ENCODE measurements at regions not wholly inside any gene's neighbourhood (a gene's known extent, or its start where the extent isn't known, plus 50 kb on each side); places are given as distances from the start of the nearest gene placed in this dataset.

- Mint-ChIP-seq H3K27me3 (no peaks in the 10 kb centered on the region), H3K4me3 (no peak overlapping the region), H3K9me3 (peaks cover 12% of the 10 kb centered on the region), H3K36me3 (ENCODE audit: low read depth) (no peaks in the 10 kb centered on the region), H3K27ac (no peak overlapping the region), H3K4me1 (no peaks in the 10 kb centered on the region)
- POLR2A ChIA-PET = no interaction called here
- DNase-seq = no peak
- intact Hi-C loops (cut with micrococcal nuclease) = no loop called here
- ATAC-seq (ENCODE audit: low read depth) = no peak
- TF ChIP-seq, protein P1, sequence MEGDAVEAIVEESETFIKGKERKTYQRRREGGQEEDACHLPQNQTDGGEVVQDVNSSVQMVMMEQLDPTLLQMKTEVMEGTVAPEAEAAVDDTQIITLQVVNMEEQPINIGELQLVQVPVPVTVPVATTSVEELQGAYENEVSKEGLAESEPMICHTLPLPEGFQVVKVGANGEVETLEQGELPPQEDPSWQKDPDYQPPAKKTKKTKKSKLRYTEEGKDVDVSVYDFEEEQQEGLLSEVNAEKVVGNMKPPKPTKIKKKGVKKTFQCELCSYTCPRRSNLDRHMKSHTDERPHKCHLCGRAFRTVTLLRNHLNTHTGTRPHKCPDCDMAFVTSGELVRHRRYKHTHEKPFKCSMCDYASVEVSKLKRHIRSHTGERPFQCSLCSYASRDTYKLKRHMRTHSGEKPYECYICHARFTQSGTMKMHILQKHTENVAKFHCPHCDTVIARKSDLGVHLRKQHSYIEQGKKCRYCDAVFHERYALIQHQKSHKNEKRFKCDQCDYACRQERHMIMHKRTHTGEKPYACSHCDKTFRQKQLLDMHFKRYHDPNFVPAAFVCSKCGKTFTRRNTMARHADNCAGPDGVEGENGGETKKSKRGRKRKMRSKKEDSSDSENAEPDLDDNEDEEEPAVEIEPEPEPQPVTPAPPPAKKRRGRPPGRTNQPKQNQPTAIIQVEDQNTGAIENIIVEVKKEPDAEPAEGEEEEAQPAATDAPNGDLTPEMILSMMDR (IDR thresholded peaks at IDR 0.05) = no peak
- CTCF ChIA-PET = no interaction called here
These were observed 487.2 kb downstream of the CNTN3 start for GRCh38 chr3:74127256-74127655.

DNA sequence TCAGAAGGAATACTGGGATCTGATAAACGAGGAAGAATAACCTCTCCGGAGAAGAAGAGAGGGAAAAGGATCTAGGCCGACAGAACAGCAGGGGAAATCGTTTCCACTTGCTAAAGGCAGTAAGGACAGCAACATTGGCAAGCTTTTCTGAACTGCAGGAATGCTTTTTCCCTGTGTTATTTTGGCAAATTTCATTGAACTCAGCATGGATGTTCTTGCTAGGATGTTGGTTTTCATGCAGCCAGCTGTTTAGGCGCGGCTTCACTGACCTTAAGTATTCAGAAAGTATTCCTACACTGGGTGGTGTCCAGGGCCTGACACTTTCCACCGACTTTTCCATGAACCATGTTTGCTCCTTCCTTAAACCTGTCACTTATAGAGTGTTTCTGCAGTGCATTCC is 489.7 kb downstream of the CNTN3 start:
- DNase-seq (no peak), ATAC-seq (ENCODE audit: low read depth) (no peak)
- intact Hi-C loops (cut with micrococcal nuclease) = no loop called here
- CTCF ChIA-PET = no interaction called here
- peaks cover 11% of the 10 kb centered on the region for H3K9me3 Mint-ChIP-seq
- no peaks in the 10 kb centered on the region for H3K36me3 Mint-ChIP-seq (ENCODE audit: low read depth)
- H3K27ac Mint-ChIP-seq = no peak overlapping the region
- no peaks in the 10 kb centered on the region for H3K27me3 Mint-ChIP-seq
- TF ChIP-seq, protein P1 (IDR thresholded peaks at IDR 0.05) = no peak
- no peaks in the 10 kb centered on the region for H3K4me1 Mint-ChIP-seq
- POLR2A ChIA-PET = no interaction called here
- no peak overlapping the region for H3K4me3 Mint-ChIP-seq

GRCh38 chr3:74122281-74122680 is 492.2 kb downstream of the CNTN3 start:
- Mint-ChIP-seq H3K9me3 (peaks cover 9% of the 10 kb centered on the region), H3K4me3 (no peak overlapping the region), H3K36me3 (ENCODE audit: low read depth) (no peaks in the 10 kb centered on the region), H3K27me3 (no peaks in the 10 kb centered on the region), H3K27ac (no peak overlapping the region), H3K4me1 (no peaks in the 10 kb centered on the region)
- ChIA-PET CTCF (no interaction called here), POLR2A (no interaction called here)
- DNase-seq (no peak), ATAC-seq (ENCODE audit: low read depth) (no peak)
- TF ChIP-seq, protein P1 (IDR thresholded peaks at IDR 0.05) = no peak
- intact Hi-C loops (cut with micrococcal nuclease) = no loop called here

- ATAC-seq (ENCODE audit: low read depth) (no peak), DNase-seq (no peak)
- Mint-ChIP-seq H3K27me3 (no peaks in the 10 kb centered on the region), H3K36me3 (ENCODE audit: low read depth) (no peaks in the 10 kb centered on the region), H3K4me1 (no peaks in the 10 kb centered on the region), H3K9me3 (peaks cover 5% of the 10 kb centered on the region), H3K27ac (no peak overlapping the region), H3K4me3 (no peak overlapping the region)
- ChIA-PET POLR2A (no interaction called here), CTCF (no interaction called here)
- intact Hi-C loops (cut with micrococcal nuclease) = no loop called here
- TF ChIP-seq, protein P1 (IDR thresholded peaks at IDR 0.05) = no peak
These were observed 492.7 kb downstream of the CNTN3 start for GRCh38 chr3:74121761-74122160.

DNA sequence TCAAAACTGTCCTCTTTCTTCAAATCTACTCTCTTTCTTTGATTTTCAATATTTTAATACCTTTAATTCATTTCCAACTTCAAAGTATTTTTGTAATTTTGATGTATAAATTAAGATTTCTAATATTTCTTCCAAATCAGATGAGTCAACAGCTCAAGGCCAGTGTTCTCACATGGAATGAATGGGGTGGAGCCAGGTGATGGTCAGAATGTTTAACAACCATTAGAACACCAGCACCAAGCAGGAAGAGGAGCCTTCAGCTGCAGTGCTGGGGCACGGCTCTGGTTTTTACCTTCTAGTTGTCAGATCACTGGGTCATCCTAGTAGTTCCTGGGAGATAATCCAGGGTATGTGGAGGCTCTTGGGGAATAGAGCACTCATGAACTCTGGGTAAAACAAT is 494.5 kb upstream of the PDZRN3 start:
- no peaks in the 10 kb centered on the region for H3K27me3 Mint-ChIP-seq
- CTCF ChIA-PET = no interaction called here

More for the DNA sequence above, 494.5 kb upstream of the PDZRN3 start:
- Mint-ChIP-seq H3K4me3 (no peak overlapping the region), H3K4me1 (no peaks in the 10 kb centered on the region), H3K36me3 (ENCODE audit: low read depth) (no peaks in the 10 kb centered on the region), H3K27ac (no peak overlapping the region), H3K9me3 (peaks cover 7% of the 10 kb centered on the region)
- intact Hi-C loops (cut with micrococcal nuclease) = no loop called here
- TF ChIP-seq, protein P1 (IDR thresholded peaks at IDR 0.05) = no peak
- ATAC-seq (ENCODE audit: low read depth) (no peak), DNase-seq (no peak)
- POLR2A ChIA-PET = no interaction called here

Data from activated B cell treated with CpG ODN at 0.5 μM for 24 hours (primary cell).